SK-N-SH (cell line): ENCODE measurements at regions not wholly inside any gene's neighbourhood (a gene's known extent, or its start where the extent isn't known, plus 50 kb on each side); places are given as distances from the start of the nearest gene placed in this dataset.

Source experiments
- CTCF ChIA-PET: fragments of 300-600, 350-600 bp; formaldehyde crosslinking; extraction: SDS; loops from one replicate; lab custom pipeline; 2021; lab: Yijun Ruan, JAX
- POLR2A ChIA-PET: fragments of 350-600 bp; sonication (Branson Sonifier 250); formaldehyde crosslinking; extraction: SDS; loops from one replicate; lab custom pipeline; 2020; ENCODE audit warnings: antibody characterized with exemption, inconsistent platforms; lab: Yijun Ruan, JAX
- DNase-seq: peaks from one replicate; pipeline ENCODE4 v3.0.0; 2012
- H2AFZ ChIP-seq: fragments of 200-600 bp; sonication (generic); 2 replicates; pipeline ENCODE4 v1.8.1; 2016; ENCODE audit warnings: antibody characterized with exemption, mild to moderate bottlenecking, low read depth
- H3F3A ChIP-seq: fragments of 200-600 bp; sonication (generic); replicated peaks from 2 replicates; pipeline ENCODE3; 2016; ENCODE audit warnings: antibody characterized with exemption, mild to moderate bottlenecking; ENCODE audit not compliant: insufficient read depth
- H3K27ac ChIP-seq, 2 experiments: fragments of 200-500 bp in 1 of 2; fragments of 200-600 bp in 1 of 2; sonication (Bioruptor generic) in 1 of 2; sonication (generic), shearing (Covaris generic) in 1 of 2; 2 replicates each; pipeline versions ENCODE4 v1.5.1 to v1.6.1; 2014 to 2016; ENCODE audit warnings: low read depth in 2 of 2, inconsistent platforms in 1 of 2, low read length in 1 of 2, mild to moderate bottlenecking in 1 of 2, mixed read lengths in 1 of 2
- H3K27me3 ChIP-seq: fragments of 200-600 bp; sonication (generic), shearing (Covaris generic); 2 replicates; pipeline ENCODE4 v1.6.1; 2016; ENCODE audit warnings: mixed run types; ENCODE audit not compliant: insufficient read depth
- H3K36me3 ChIP-seq, 2 experiments: fragments of 200-500 bp in 1 of 2; fragments of 200-600 bp in 1 of 2; sonication (Bioruptor generic) in 1 of 2; sonication (generic) in 1 of 2; replicated peaks in 1 of 2; 2 replicates each; pipeline versions ENCODE3 to v1.5.1; 2014 to 2016; ENCODE audit warnings: low read length in 1 of 2, mild to moderate bottlenecking in 1 of 2; ENCODE audit not compliant: insufficient read depth in 2 of 2, control insufficient read depth in 1 of 2
- H3K4me1 ChIP-seq, 2 experiments: fragments of 200-500 bp in 1 of 2; fragments of 200-600 bp in 1 of 2; sonication (Bioruptor generic) in 1 of 2; sonication (generic), shearing (Covaris generic) in 1 of 2; 2 replicates each; pipeline versions ENCODE4 v1.5.1 to v1.6.1; 2014 to 2016; ENCODE audit warnings: low read depth in 1 of 2, low read length in 1 of 2, mixed run types in 1 of 2; ENCODE audit not compliant: insufficient read depth in 2 of 2, control insufficient read depth in 1 of 2
- H3K4me2 ChIP-seq: fragments of 200-600 bp; sonication (generic), shearing (Covaris generic); 2 replicates; pipeline ENCODE4 v1.6.1; 2017; ENCODE audit warnings: mixed run types
- H3K4me3 ChIP-seq, 2 experiments: fragments of 200-500 bp in 1 of 2; fragments of 200-600 bp in 1 of 2; sonication (Bioruptor generic) in 1 of 2; sonication (generic), shearing (Covaris generic) in 1 of 2; 2 replicates each; pipeline versions ENCODE4 v1.5.1 to v1.8.1; 2014 to 2016; ENCODE audit warnings: low read depth in 2 of 2, inconsistent platforms in 1 of 2, low read length in 1 of 2, mild to moderate bottlenecking in 1 of 2, mixed read lengths in 1 of 2, moderate library complexity in 1 of 2
- H3K79me2 ChIP-seq: fragments of 200-600 bp; sonication (generic); 2 replicates; pipeline ENCODE4 v1.8.1; 2017; ENCODE audit warnings: mild to moderate bottlenecking; ENCODE audit not compliant: insufficient read depth
- H3K9ac ChIP-seq: fragments of 200-600 bp; sonication (generic); 2 replicates; pipeline ENCODE4 v1.6.1; 2017; ENCODE audit warnings: mixed run types
- H3K9me2 ChIP-seq: fragments of 200-600 bp; sonication (generic); 2 replicates; pipeline ENCODE4 v1.6.1; 2017; ENCODE audit warnings: mixed run types
- H3K9me3 ChIP-seq: fragments of 200-600 bp; sonication (generic); 2 replicates; pipeline ENCODE4 v1.6.1; 2017; ENCODE audit warnings: mixed run types, mild to moderate bottlenecking, moderate library complexity
- H4K20me1 ChIP-seq: fragments of 200-600 bp; sonication (generic); 2 replicates; pipeline ENCODE4 v1.6.1; 2017; ENCODE audit warnings: mild to moderate bottlenecking, mixed run types; ENCODE audit not compliant: insufficient read depth
- CHD2 ChIP-seq: fragments of 150-350 bp; IDR thresholded peaks from 2 replicates; pipeline ENCODE4 v1.6.1; 2018; ENCODE audit warnings: low read length; ENCODE audit not compliant: partially characterized antibody
- CTCF ChIP-seq: fragments of 200-600 bp; sonication (generic); IDR thresholded peaks from 2 replicates; pipeline ENCODE4 v1.6.1; 2017; ENCODE audit warnings: antibody characterized with exemption, mild to moderate bottlenecking, moderate library complexity
- ELF1 ChIP-seq: IDR thresholded peaks from 2 replicates; pipeline ENCODE4 v1.4.0; 2012
- EZH2phosphoT487 ChIP-seq: fragments of 200-600 bp; sonication (generic); IDR thresholded peaks from 2 replicates; pipeline ENCODE4 v1.6.1; 2017; ENCODE audit warnings: low read depth, mixed run types, mild to moderate bottlenecking, antibody characterized with exemption, moderate library complexity, borderline replicate concordance
- FOXJ3 ChIP-seq: sonication (generic); formaldehyde crosslinking; IDR thresholded peaks from 2 replicates; pipeline ENCODE4 v1.5.1; 2020; ENCODE audit warnings: mild to moderate bottlenecking, missing genetic modification reagents
- GATA2 ChIP-seq: sonication (generic); formaldehyde crosslinking; IDR thresholded peaks from 2 replicates; pipeline ENCODE4 v1.5.0; 2020; ENCODE audit warnings: mild to moderate bottlenecking, missing genetic modification reagents
- IRF3 ChIP-seq: fragments of 150-350 bp; IDR thresholded peaks from 2 replicates; pipeline ENCODE4 v1.6.1; 2016; ENCODE audit warnings: mild to moderate bottlenecking, low read depth, low read length
- JUND ChIP-seq: IDR thresholded peaks from 2 replicates; pipeline ENCODE4 v1.4.0; 2012
- MEF2A ChIP-seq: IDR thresholded peaks from 2 replicates; pipeline ENCODE4 v1.4.0; 2012; ENCODE audit warnings: low read depth, borderline replicate concordance
- NFIC ChIP-seq: IDR thresholded peaks from 2 replicates; pipeline ENCODE4 v1.4.0; 2012; ENCODE audit warnings: borderline replicate concordance
- POLR2AphosphoS5 ChIP-seq: IDR thresholded peaks from 2 replicates; pipeline ENCODE4 v1.6.1; 2012; ENCODE audit warnings: low read depth, low read length
- RFX5 ChIP-seq: IDR thresholded peaks from 2 replicates; pipeline ENCODE4 v1.6.1; 2012; ENCODE audit warnings: mild to moderate bottlenecking, improper control_type of control experiment, low read length
- RXRA ChIP-seq: IDR thresholded peaks from 2 replicates; pipeline ENCODE4 v1.4.0; 2012; ENCODE audit warnings: low read depth, mild to moderate bottlenecking, borderline replicate concordance
- SIN3A ChIP-seq: IDR thresholded peaks from 2 replicates; pipeline ENCODE4 v1.6.1; 2012; ENCODE audit warnings: low read depth, mild to moderate bottlenecking, low read length, moderate library complexity, borderline replicate concordance
- SMC3 ChIP-seq: IDR thresholded peaks from 2 replicates; pipeline ENCODE4 v1.6.1; 2012; ENCODE audit warnings: low read depth, low read length, improper control_type of control experiment
- TCF12 ChIP-seq: IDR thresholded peaks from 2 replicates; pipeline ENCODE4 v1.4.0; 2012
- USF1 ChIP-seq: IDR thresholded peaks from 2 replicates; pipeline ENCODE4 v1.4.0; 2012; ENCODE audit warnings: low read depth, borderline replicate concordance
- USF2 ChIP-seq: fragments of 150-350 bp; IDR thresholded peaks from 2 replicates; pipeline ENCODE4 v1.6.1; 2017; ENCODE audit warnings: antibody characterized with exemption, low read length, low read depth, borderline replicate concordance
- YY1 ChIP-seq: IDR thresholded peaks from 2 replicates; pipeline ENCODE4 v1.4.0; 2012; ENCODE audit warnings: low read depth, mild to moderate bottlenecking
- ZBTB33 ChIP-seq: IDR thresholded peaks from 2 replicates; pipeline ENCODE4 v1.4.0; 2012; ENCODE audit warnings: low read depth, borderline replicate concordance
- WGBS: methylation state at CpG from one replicate; pipeline ENCODE4 v1.1.6; 2017; ENCODE audit warnings: low lambda C conversion rate; 5-methylcytosine and 5-hydroxymethylcytosine counted together

GRCh38 chr2:224242561-224242960 lies 159.3 kb downstream of the FAM124B start:
- POLR2A ChIA-PET: no interaction called here

More at GRCh38 chr2:224242561-224242960, 159.3 kb downstream of the FAM124B start:
- Histone ChIP-seq H4K20me1 (no peaks in the 10 kb centered on the region), H3K4me3 (no peak overlapping the region), H3F3A (no peaks in the 10 kb centered on the region), H3K27me3 (no peaks in the 10 kb centered on the region), H3K79me2 (no peaks in the 10 kb centered on the region), H3K9me3 (no peaks in the 10 kb centered on the region), H3K36me3 (no peaks in the 10 kb centered on the region), H3K4me2 (no peak overlapping the region), H3K4me1 (no peaks in the 10 kb centered on the region), H3K9ac (no peak overlapping the region), H3K9me2 (no peaks in the 10 kb centered on the region), H3K27ac (no peak overlapping the region), H2AFZ (no peak overlapping the region)
- no peak for DNase-seq
- 62% methylated on average over 1 of the region's 1 CpG for WGBS
- CTCF ChIA-PET: no interaction called here
- TF ChIP-seq MEF2A (no peak), ELF1 (no peak), POLR2AphosphoS5 (no peak), SIN3A (no peak), FOXJ3 (CRISPR knock-in tag) (no peak), RFX5 (no peak), USF2 (no peak), CTCF (no peak), EZH2phosphoT487 (no peak), USF1 (no peak), RXRA (no peak), NFIC (no peak), JUND (no peak), SMC3 (no peak), GATA2 (CRISPR knock-in tag) (no peak), TCF12 (no peak), YY1 (no peak), IRF3 (no peak), CHD2 (no peak), ZBTB33 (no peak)
